Psoas muscle (tissue), 7 donors: ENCODE measurements at regions not wholly inside any gene's neighbourhood (a gene's known extent, or its start where the extent isn't known, plus 50 kb on each side); places are given as distances from the start of the nearest gene placed in this dataset.
"Not testable (repeated sequence)": the region's sequence is repeated elsewhere in the genome, so short reads cannot be mapped to it uniquely, and the experiment has no call there.

Source experiments
- ATAC-seq, 4 donors: fragments of 200-7000 bp; cut with Tn5 transposase; one replicate each; pipeline ENCODE4 v1.9.1; 2020; ENCODE audit warnings: moderate library complexity in 3 of 4, mild to moderate bottlenecking in 2 of 4
- DNase-seq, 2 donors: peaks; one replicate each; pipeline ENCODE4 v3.0.0-alpha.2; 2020
- H3K27ac ChIP-seq: fragments of 200-600 bp; one replicate; pipeline ENCODE4 v1.8.0; 2022
- H3K27me3 ChIP-seq, 3 donors: fragments of 200-600 bp in 1 of 3; one replicate each; pipeline versions ENCODE4 v1.6.1 to v1.8.0; 2013 to 2022; ENCODE audit warnings: low read length in 2 of 3, mild to moderate bottlenecking in 2 of 3, moderate library complexity in 1 of 3; ENCODE audit not compliant: insufficient read depth in 3 of 3
- H3K36me3 ChIP-seq, 2 donors: fragments of 200-600 bp in 1 of 2; one replicate each; pipeline versions ENCODE4 v1.6.1 to v1.8.0; 2013 to 2022; ENCODE audit warnings: low read depth in 1 of 2, mild to moderate bottlenecking in 1 of 2, moderate library complexity in 1 of 2; ENCODE audit not compliant: insufficient read depth in 1 of 2
- H3K4me1 ChIP-seq: fragments of 200-600 bp; one replicate; pipeline ENCODE4 v1.8.0; 2022
- H3K4me3 ChIP-seq: fragments of 200-600 bp; one replicate; pipeline ENCODE4 v1.8.0; 2022; ENCODE audit warnings: mild to moderate bottlenecking
- H3K9me3 ChIP-seq: fragments of 200-600 bp; one replicate; pipeline ENCODE4 v1.8.0; 2022
- WGBS, 3 donors: extraction: QIAGEN DNeasy Blood & Tissue Kit; methylation state at CpG; one replicate each; pipeline versions ENCODE4 v1.1.6 to v1.1.7; 2013; 5-methylcytosine and 5-hydroxymethylcytosine counted together
- intact Hi-C, 2 donors: fragments of 100-400 bp; cut with DNase I; formaldehyde crosslinking; loops; one replicate each; pipeline versions ENCODE4 v1.11.0 to v1.14.2; 2022
- TF ChIP-seq, protein P1 (sequence below): fragments of 200-600 bp; IDR thresholded peaks from one replicate; pipeline ENCODE4 v1.8.0; 2022; ENCODE audit warnings: antibody characterized with exemption
- donor health status: healthy with polysubstance abuse.
- donor health status: DM: no; HTN: no; CAD: no; lungs with moderate emphysema.
- donor health status: Bipolar disorder and iron deficiency.
- donor health status: healthy.
- donor health status: DM: yes; HTN: yes; CAD: no.
- donor health status: DM: no; HTN: no; CAD: no.
- donor health status: DM: yes; HTN: yes; CAD: no.

- Histone ChIP-seq H3K36me3 (no peaks in the 10 kb centered on the region), H3K27me3 (no peaks in the 10 kb centered on the region), H3K4me3 (no peak overlapping the region), H3K4me1 (no peaks in the 10 kb centered on the region), H3K27ac (no peak overlapping the region), H3K9me3 (peaks cover 6% of the 10 kb centered on the region)
- DNase-seq (no peak), ATAC-seq (no peak)
- 40 to 49% (median 40%) methylated on average over 5 of the region's 5 CpGs for WGBS, 3 donors
- TF ChIP-seq, protein P1, sequence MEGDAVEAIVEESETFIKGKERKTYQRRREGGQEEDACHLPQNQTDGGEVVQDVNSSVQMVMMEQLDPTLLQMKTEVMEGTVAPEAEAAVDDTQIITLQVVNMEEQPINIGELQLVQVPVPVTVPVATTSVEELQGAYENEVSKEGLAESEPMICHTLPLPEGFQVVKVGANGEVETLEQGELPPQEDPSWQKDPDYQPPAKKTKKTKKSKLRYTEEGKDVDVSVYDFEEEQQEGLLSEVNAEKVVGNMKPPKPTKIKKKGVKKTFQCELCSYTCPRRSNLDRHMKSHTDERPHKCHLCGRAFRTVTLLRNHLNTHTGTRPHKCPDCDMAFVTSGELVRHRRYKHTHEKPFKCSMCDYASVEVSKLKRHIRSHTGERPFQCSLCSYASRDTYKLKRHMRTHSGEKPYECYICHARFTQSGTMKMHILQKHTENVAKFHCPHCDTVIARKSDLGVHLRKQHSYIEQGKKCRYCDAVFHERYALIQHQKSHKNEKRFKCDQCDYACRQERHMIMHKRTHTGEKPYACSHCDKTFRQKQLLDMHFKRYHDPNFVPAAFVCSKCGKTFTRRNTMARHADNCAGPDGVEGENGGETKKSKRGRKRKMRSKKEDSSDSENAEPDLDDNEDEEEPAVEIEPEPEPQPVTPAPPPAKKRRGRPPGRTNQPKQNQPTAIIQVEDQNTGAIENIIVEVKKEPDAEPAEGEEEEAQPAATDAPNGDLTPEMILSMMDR, result no peak
- intact Hi-C loops, result no loop called here
Measured at GRCh38 chr6:74000666-74001490, 304.9 kb downstream of the CD109 start.

DNA sequence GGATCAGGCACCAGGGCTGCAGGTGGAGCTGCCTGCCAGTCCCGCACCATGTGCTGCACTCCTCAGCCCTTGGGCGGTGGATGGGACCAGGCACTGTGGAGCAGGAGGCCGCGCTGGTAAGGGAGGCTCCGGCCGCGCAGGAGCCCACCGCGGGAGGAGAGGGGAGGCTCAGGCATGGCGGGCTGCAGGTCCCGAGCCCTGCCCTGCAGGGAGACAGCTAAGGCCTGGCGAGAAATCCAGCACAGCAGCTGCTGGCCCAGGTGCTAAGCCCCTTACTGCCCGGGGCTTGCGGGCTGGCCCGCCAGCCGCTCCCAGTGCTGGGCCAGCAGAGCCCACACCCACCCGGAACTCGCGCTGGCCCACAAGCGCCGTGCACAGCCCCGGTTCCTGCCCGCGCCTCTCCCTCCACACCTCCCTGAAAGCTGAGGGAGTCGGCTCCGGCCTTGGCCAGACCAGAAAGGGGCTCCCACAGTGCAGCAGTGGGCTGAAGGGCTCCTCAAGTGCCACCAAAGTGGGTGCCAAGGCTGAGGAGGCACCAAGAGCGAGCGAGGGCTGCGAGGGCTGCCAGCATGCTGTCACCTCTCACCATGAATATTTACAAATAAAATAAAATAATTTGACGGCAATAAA, 294.7 kb downstream of the CD109 start:
- H3K27me3 ChIP-seq, H3K9me3 ChIP-seq, ATAC-seq, H3K27ac ChIP-seq, H3K4me3 ChIP-seq, H3K4me1 ChIP-seq, DNase-seq, intact Hi-C loops, H3K36me3 ChIP-seq: not testable (repeated sequence)
- 97 to 98% (median 97%) methylated on average over 28 to 30 of the region's 30 CpGs for WGBS, 3 donors

DNA sequence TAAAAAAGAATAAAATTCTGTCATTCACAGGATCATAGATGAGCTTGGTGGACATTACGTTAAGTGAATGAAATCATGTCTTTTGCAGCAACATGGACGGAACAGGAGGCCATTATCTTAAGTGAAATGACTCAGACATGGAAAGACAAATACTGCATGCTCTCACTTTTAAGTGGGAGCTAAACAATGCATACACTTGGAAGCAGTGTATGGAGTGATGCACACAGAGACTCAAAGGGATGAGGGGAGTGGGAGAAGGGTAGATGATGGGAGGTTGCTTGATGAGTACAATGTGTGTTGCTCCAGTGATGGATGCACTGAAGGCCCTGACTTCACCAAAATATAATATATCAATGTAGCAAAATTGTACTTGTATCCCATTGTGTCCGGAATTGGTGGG, 293.4 kb downstream of the CD109 start:
- Histone ChIP-seq H3K4me1 (no peaks in the 10 kb centered on the region), H3K27ac (no peak overlapping the region), H3K36me3 (no peaks in the 10 kb centered on the region), H3K9me3 (no peaks in the 10 kb centered on the region), H3K4me3 (no peak overlapping the region), H3K27me3 (no peaks in the 10 kb centered on the region)
- no peak for ATAC-seq
- TF ChIP-seq, protein P1, result no peak
- no peak for DNase-seq
- intact Hi-C loops, result no loop called here
- 92 to 97% (median 93%) methylated on average over 3 of the region's 3 CpGs for WGBS, 3 donors

GRCh38 chr6:73985891-73986290, 289.9 kb downstream of the CD109 start:
- no peak for DNase-seq
- no peaks in the 10 kb centered on the region for H3K36me3 ChIP-seq
- H3K4me1 ChIP-seq, result no peaks in the 10 kb centered on the region
- H3K27ac ChIP-seq, result no peak overlapping the region
- no peak overlapping the region for H3K4me3 ChIP-seq
- TF ChIP-seq, protein P1, result no peak
- H3K9me3 ChIP-seq, result no peaks in the 10 kb centered on the region
- intact Hi-C loops, result no loop called here
- ATAC-seq, result no peak
- no peaks in the 10 kb centered on the region for H3K27me3 ChIP-seq
- WGBS, 3 donors, result 5 to 11% (median 10%) methylated on average over 2 of the region's 2 CpGs

- WGBS, 3 donors, result 25 to 31% (median 27%) methylated on average over 2 of the region's 2 CpGs
- DNase-seq (no peak), ATAC-seq (no peak)
- Histone ChIP-seq H3K36me3 (no peaks in the 10 kb centered on the region), H3K4me3 (no peak overlapping the region), H3K4me1 (no peaks in the 10 kb centered on the region), H3K9me3 (no peaks in the 10 kb centered on the region), H3K27ac (no peak overlapping the region), H3K27me3 (no peaks in the 10 kb centered on the region)
- TF ChIP-seq, protein P1, result no peak
- intact Hi-C loops, result no loop called here
Measured at GRCh38 chr6:73984571-73985210, 288.7 kb downstream of the CD109 start.
